GM19467 (cell line): ENCODE measurements at regions not wholly inside any gene's neighbourhood (a gene's known extent, or its start where the extent isn't known, plus 50 kb on each side); places are given as distances from the start of the nearest gene placed in this dataset.

Experiments
- ATAC-seq: cut with Tn5 transposase; IDR thresholded peaks from one replicate; pipeline ENCODE4 v1.9.1; 2021; ENCODE audit warnings: mild to moderate bottlenecking, moderate library complexity; ENCODE audit not compliant: unreplicated experiment

GRCh38 chr19:28889941-28890670, 322.8 kb downstream of the UQCRFS1 start:
- ATAC-seq: no peak

GRCh38 chr19:28887920-28888618, 324.9 kb downstream of the UQCRFS1 start:
- ATAC-seq: no peak

DNA sequence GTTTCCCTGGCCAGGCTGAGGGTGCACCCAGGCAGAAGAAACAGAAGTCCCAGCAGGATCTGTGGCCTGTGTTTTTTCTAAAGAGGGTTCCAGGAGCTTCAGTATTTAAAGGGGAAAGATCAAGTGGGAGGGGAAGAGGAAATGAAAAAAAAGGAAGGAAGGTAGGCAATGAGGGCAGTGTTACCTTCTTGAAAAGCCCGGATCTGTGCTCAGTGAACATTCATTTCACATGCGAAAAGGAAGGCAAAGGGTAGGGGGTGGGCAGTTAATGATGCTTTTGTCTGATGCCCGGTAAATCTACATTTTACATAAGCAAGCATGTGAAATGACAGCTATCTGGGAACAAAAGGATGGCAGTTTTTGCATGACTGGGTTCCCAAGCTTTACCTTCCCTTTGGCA, 326.2 kb downstream of the UQCRFS1 start:
- ATAC-seq: no peak

DNA sequence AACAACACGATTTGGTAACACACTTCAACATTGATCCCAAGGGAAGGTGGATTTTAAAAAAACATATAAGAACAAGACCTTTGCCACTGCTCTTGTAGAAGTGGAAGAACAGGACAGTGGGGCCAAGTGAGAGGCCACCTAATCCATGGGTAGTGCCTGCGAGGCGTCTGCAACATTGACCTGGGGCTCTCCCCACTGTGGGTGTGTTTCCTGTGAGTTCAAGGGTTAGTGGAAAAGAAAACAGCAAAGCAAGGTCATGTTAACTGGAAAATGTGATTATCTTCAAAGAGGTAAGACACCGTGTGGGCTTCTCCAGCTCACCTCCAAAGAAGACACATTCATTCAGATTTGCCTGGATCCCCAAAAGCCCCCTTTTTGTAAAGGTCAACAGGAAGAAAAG, 327.0 kb downstream of the UQCRFS1 start:
- ATAC-seq: no peak

- ATAC-seq: no peak
Observed at GRCh38 chr19:28884786-28885476, 328.0 kb downstream of the UQCRFS1 start.

- ATAC-seq: no peak
Observed at GRCh38 chr19:28883241-28883693, 329.7 kb downstream of the UQCRFS1 start.

- ATAC-seq: no peak
Observed at GRCh38 chr19:28882818-28883217, 330.1 kb downstream of the UQCRFS1 start.

GRCh38 chr19:28881616-28882015, 331.3 kb downstream of the UQCRFS1 start:
- no peak for ATAC-seq

DNA sequence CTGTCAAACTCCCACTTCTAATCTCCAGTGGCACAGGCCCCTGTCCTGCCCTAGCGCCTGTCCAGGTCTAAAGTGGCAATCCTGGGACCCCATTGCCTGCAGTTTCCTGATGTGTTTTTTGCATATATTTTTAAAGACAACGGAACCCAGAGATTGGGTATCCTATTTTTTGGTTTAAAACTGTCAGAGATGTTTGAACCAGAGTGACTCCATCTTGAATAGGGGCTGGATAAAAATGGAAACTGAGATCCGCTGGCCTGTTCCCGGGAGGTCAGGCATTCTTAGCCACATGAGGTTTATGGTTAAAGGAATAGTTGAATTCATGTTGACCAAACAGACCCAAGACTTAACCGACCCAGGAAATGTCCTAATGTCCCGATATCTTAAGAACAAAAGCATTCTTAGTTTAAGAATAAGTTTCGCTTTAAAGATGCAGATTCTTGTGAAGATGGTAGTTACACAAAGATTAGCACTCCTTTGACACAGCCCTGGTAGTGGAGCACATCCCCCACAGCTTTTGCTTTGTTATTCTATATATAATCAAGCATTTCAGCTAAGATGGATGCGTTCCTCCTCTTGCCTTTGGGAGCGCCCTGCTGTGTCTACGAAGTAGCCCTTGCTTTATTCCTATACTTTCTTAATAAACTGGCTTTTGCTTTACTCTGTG, 332.1 kb downstream of the UQCRFS1 start:
- ATAC-seq: no peak

- ATAC-seq: no peak
Observed at GRCh38 chr19:28878862-28879566, 333.9 kb downstream of the UQCRFS1 start.

GRCh38 chr19:28876609-28877123, 336.3 kb downstream of the UQCRFS1 start:
- ATAC-seq: no peak

GRCh38 chr19:28874742-28875141, 338.2 kb downstream of the UQCRFS1 start:
- no peak for ATAC-seq

DNA sequence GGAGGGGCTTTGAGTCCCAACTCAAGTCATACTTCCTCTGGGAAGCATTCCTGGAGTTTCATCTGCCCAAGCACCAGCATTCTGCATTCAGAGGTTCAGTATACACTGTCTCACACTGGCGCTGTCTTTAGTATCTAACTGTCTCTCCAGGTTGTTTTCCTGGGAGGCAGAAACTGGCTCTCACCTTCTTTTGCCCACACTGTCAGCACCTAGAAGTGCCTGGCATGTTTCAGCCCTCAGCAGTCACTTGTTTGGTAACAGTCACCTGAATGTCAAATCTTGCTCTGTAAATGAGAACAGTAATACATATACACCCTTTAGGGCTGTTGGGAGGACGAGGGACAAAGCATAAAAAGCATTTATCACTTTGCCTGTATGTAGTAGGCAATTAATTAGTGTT, 339.6 kb downstream of the UQCRFS1 start:
- no peak for ATAC-seq

DNA sequence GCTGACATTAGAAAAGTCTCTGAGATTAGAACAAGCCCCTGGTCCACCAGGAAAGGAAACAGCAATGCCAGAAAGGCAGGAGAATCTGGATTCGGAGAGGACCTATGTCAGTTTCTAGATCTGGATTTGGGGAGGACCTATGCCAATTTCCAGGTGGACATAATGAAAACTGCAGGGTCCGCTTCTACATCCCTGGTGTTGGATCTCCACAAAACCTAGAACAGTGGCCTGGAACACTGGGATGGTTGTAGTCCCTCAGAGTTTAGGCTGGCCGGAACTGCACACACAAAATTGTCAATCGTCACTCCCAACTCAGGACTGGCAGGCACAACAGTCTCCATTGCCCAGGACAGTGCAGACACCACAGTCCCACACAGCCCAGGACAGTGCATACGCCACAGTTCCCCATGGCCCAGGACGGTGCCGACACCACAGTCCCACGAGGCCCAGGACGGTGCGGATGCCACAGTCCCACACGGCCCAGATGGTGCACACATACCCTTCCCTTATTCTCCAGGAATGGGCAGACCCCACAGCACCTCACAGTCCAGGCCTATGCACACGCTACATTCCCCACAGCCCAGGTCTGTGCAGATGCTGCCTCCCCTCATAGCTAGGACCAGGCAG, 341.7 kb downstream of the UQCRFS1 start:
- no peak for ATAC-seq

DNA sequence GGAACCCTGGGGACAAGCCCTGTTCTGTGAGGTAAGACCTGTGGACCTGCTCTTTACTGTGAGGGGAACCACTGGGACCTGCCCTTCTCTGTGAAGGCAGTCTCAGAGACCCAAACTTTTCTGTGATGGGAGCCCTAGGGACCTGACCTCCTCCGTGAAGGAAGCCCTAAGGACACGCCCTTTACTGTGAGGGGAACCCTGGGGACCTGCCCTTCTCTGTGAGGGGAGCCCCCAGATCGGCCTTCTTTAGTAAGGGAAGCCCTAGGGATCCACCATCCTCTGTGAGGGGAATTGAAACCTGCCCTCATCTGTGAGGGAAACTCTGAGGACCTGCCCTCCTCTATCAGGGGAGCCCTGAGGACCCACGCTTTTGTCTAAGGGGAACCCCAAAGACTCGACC, 343.5 kb downstream of the UQCRFS1 start:
- no peak for ATAC-seq

DNA sequence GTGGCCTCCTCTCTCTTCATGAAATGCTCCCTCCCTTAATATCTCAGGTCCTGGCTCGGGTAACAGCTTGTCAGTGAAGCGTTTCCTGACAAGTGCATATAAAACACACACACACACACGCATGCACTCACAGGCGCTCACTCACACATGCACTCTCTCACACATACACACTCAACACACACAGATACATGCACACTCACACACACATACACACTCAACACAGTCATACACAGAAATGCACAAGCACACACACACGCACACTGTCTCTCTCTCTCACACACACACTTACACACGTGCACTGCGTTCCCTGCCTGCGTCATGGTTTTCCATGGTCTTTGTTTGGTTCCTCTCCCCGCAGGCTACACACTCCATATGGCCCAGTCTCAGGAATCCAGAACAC, 344.1 kb downstream of the UQCRFS1 start:
- ATAC-seq: no peak

GRCh38 chr19:28867978-28868377, 345.0 kb downstream of the UQCRFS1 start:
- no peak for ATAC-seq

GRCh38 chr19:28864577-28865042, 348.3 kb downstream of the UQCRFS1 start:
- no peak for ATAC-seq

DNA sequence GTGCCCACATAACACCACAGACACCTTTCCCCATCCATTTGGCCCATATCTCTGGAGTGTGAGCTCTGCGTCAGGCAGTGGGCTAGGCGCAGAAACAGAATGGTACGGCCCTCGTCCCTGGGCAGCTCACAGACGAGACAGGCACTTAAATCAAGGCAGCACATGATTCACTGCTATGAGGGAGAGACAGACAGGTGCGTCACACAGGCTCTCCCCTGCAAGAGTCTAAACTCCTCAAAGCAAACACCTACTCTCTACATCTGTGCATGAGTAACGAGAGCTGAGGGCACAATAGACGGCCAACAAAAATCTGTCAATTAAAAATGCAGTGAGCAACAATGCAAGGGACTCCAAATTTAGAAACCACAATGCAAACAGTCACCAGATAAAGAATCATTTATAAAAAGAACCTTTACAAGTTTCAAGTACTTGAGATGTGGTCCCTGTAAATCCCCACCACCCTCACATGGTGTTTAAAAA, 348.9 kb downstream of the UQCRFS1 start:
- ATAC-seq: no peak

- ATAC-seq: no peak
Observed at GRCh38 chr19:28862238-28862637, 350.7 kb downstream of the UQCRFS1 start.
